Nephron (organoid): ENCODE measurements at regions not wholly inside any gene's neighbourhood (a gene's known extent, or its start where the extent isn't known, plus 50 kb on each side); places are given as distances from the start of the nearest gene placed in this dataset.

Experiments used
- H3K27ac Mint-ChIP-seq, 3 experiments: 2 replicates each; pipeline ENCODE4 v1.8.0; 2020; ENCODE audit warnings: mixed read lengths in 3 of 3, mild to moderate bottlenecking in 2 of 3, moderate library complexity in 1 of 3
- H3K27me3 Mint-ChIP-seq: 2 replicates; pipeline ENCODE4 v1.8.0; 2021; ENCODE audit warnings: low read depth, mild to moderate bottlenecking, moderate library complexity, mixed read lengths
- H3K36me3 Mint-ChIP-seq: 2 replicates; pipeline ENCODE4 v1.8.0; 2020; ENCODE audit warnings: low read depth, mixed read lengths
- H3K4me1 Mint-ChIP-seq: 2 replicates; pipeline ENCODE4 v1.8.0; 2020; ENCODE audit warnings: mixed read lengths
- H3K4me3 Mint-ChIP-seq, 3 experiments: 2 replicates each; pipeline ENCODE4 v1.8.0; 2020; ENCODE audit warnings: mild to moderate bottlenecking in 3 of 3, mixed read lengths in 3 of 3, moderate library complexity in 2 of 3
- H3K9me3 Mint-ChIP-seq: 2 replicates; pipeline ENCODE4 v1.8.0; 2020; ENCODE audit warnings: mixed read lengths
- CTCF ChIP-seq, 3 experiments: fragments of 200-600 bp; sonication (generic); IDR thresholded peaks; one replicate each; pipeline ENCODE4 v1.5.0; 2021; ENCODE audit warnings: antibody characterized with exemption in 3 of 3; ENCODE audit not compliant: unreplicated experiment in 3 of 3

- Mint-ChIP-seq H3K4me1 (no peaks in the 10 kb centered on the region), H3K9me3 (peaks cover 76% of the 10 kb centered on the region), H3K27me3 (no peaks in the 10 kb centered on the region), H3K36me3 (peaks cover 10% of the 10 kb centered on the region), H3K27ac (no peak overlapping the region), H3K4me3 (no peak overlapping the region)
- no peak for TF ChIP-seq CTCF (IDR thresholded peaks at IDR 0.05; ENCODE audit: unreplicated experiment in 3 of 3)
Observed at GRCh38 chr15:22226034-22226790, 145.9 kb downstream of the OR4M2 start.

GRCh38 chr15:22227411-22228100 lies 147.2 kb downstream of the OR4M2 start:
- peaks cover 7% of the 10 kb centered on the region for H3K36me3 Mint-ChIP-seq
- no peak for TF ChIP-seq CTCF (IDR thresholded peaks at IDR 0.05; ENCODE audit: unreplicated experiment in 3 of 3)
- H3K4me1 Mint-ChIP-seq, result no peaks in the 10 kb centered on the region
- H3K9me3 Mint-ChIP-seq, result peaks cover 81% of the 10 kb centered on the region
- H3K27ac Mint-ChIP-seq, result no peak overlapping the region
- no peaks in the 10 kb centered on the region for H3K27me3 Mint-ChIP-seq
- no peak overlapping the region for H3K4me3 Mint-ChIP-seq

- H3K4me3 Mint-ChIP-seq, result no peak overlapping the region
- TF ChIP-seq CTCF (IDR thresholded peaks at IDR 0.05; ENCODE audit: unreplicated experiment in 3 of 3), result no peak
- H3K27ac Mint-ChIP-seq, result no peak overlapping the region
- H3K36me3 Mint-ChIP-seq, result peaks cover 6% of the 10 kb centered on the region
- H3K9me3 Mint-ChIP-seq, result peaks cover 82% of the 10 kb centered on the region
- H3K4me1 Mint-ChIP-seq, result no peaks in the 10 kb centered on the region
- no peaks in the 10 kb centered on the region for H3K27me3 Mint-ChIP-seq
Observed at GRCh38 chr15:22228101-22228762, 147.9 kb downstream of the OR4M2 start.

- Mint-ChIP-seq H3K27ac (no peak overlapping the region), H3K36me3 (peaks cover 5% of the 10 kb centered on the region), H3K9me3 (peaks cover 81% of the 10 kb centered on the region), H3K4me3 (no peak overlapping the region), H3K4me1 (no peaks in the 10 kb centered on the region), H3K27me3 (no peaks in the 10 kb centered on the region)
- TF ChIP-seq CTCF (IDR thresholded peaks at IDR 0.05; ENCODE audit: unreplicated experiment in 3 of 3), result no peak
Observed at GRCh38 chr15:22229990-22230819, 149.9 kb downstream of the OR4M2 start.

GRCh38 chr15:22231603-22232002 lies 151.3 kb downstream of the OR4M2 start:
- Mint-ChIP-seq H3K27ac (no peak overlapping the region), H3K4me3 (no peak overlapping the region), H3K27me3 (no peaks in the 10 kb centered on the region), H3K9me3 (peaks cover 76% of the 10 kb centered on the region), H3K36me3 (peaks cover 10% of the 10 kb centered on the region), H3K4me1 (no peaks in the 10 kb centered on the region)
- no peak for TF ChIP-seq CTCF (IDR thresholded peaks at IDR 0.05; ENCODE audit: unreplicated experiment in 3 of 3)
